DOHH2 (cell line): ENCODE measurements at regions not wholly inside any gene's neighbourhood (a gene's known extent, or its start where the extent isn't known, plus 50 kb on each side); places are given as distances from the start of the nearest gene placed in this dataset.

Experiments
- H3F3A ChIP-seq: fragments of 200-600 bp; sonication (generic), shearing (Covaris generic); 2 replicates; pipeline ENCODE4 v1.6.0; 2016; ENCODE audit warnings: antibody characterized with exemption, mild to moderate bottlenecking; ENCODE audit not compliant: control insufficient read depth, insufficient read depth
- H3K27ac ChIP-seq: fragments of 200-600 bp; sonication (generic); 2 replicates; pipeline ENCODE4 v1.5.1; 2014; ENCODE audit warnings: low read depth, mild to moderate bottlenecking, low read length, moderate library complexity
- H3K27me3 ChIP-seq: fragments of 200-600 bp; sonication (generic); 2 replicates; pipeline ENCODE4 v1.6.1; 2014; ENCODE audit warnings: mild to moderate bottlenecking, low read length, mixed read lengths; ENCODE audit not compliant: control insufficient read depth
- H3K36me3 ChIP-seq: fragments of 200-600 bp; sonication (generic); 2 replicates; pipeline ENCODE4 v1.6.1; 2014; ENCODE audit warnings: mild to moderate bottlenecking, low read length, moderate library complexity, mixed read lengths; ENCODE audit not compliant: control insufficient read depth
- H3K4me1 ChIP-seq: fragments of 200-600 bp; sonication (generic); 2 replicates; pipeline ENCODE4 v1.6.1; 2014; ENCODE audit warnings: mild to moderate bottlenecking, low read length, mixed read lengths; ENCODE audit not compliant: control insufficient read depth
- H3K4me2 ChIP-seq: fragments of 200-600 bp; sonication (generic); 2 replicates; pipeline ENCODE4 v1.6.0; 2014; ENCODE audit warnings: mild to moderate bottlenecking, low read length, moderate library complexity
- H3K4me3 ChIP-seq: fragments of 200-600 bp; sonication (generic); 2 replicates; pipeline ENCODE4 v1.5.1; 2014; ENCODE audit warnings: mild to moderate bottlenecking, low read length, mixed read lengths
- H3K79me2 ChIP-seq: fragments of 200-600 bp; sonication (generic); 2 replicates; pipeline ENCODE4 v1.6.1; 2014; ENCODE audit warnings: mild to moderate bottlenecking, low read length, mixed read lengths; ENCODE audit not compliant: control insufficient read depth
- H3K9me2 ChIP-seq: fragments of 200-600 bp; sonication (generic); replicated peaks from 2 replicates; pipeline ENCODE4 v1.6.1; 2014; ENCODE audit warnings: mild to moderate bottlenecking, low read length, mixed read lengths; ENCODE audit not compliant: control insufficient read depth
- H3K9me3 ChIP-seq: fragments of 200-600 bp; sonication (generic); 2 replicates; pipeline ENCODE4 v1.6.1; 2014; ENCODE audit warnings: antibody characterized with exemption, low read length, mixed read lengths; ENCODE audit not compliant: control insufficient read depth, insufficient read depth
- H4K20me1 ChIP-seq: fragments of 200-600 bp; sonication (generic); 2 replicates; pipeline ENCODE4 v1.6.0; 2014; ENCODE audit warnings: low read depth, mild to moderate bottlenecking, antibody characterized with exemption, low read length, moderate library complexity; ENCODE audit not compliant: control insufficient read depth, insufficient read depth
- CTCF ChIP-seq: fragments of 200-600 bp; sonication (generic); IDR thresholded peaks from one replicate; pipeline ENCODE4 v1.5.1; 2014; ENCODE audit warnings: antibody characterized with exemption, mild to moderate bottlenecking, low read depth, low read length; ENCODE audit not compliant: poor library complexity, severe bottlenecking
- EZH2phosphoT487 ChIP-seq: fragments of 200-600 bp; sonication (generic); IDR thresholded peaks from 2 replicates; pipeline ENCODE4 v1.6.1; 2017; ENCODE audit warnings: borderline replicate concordance, mild to moderate bottlenecking, antibody characterized with exemption, low read length, moderate library complexity, mixed read lengths

- H3K4me3 ChIP-seq, result no peak overlapping the region
- no peaks in the 10 kb centered on the region for H3K79me2 ChIP-seq
- no peaks in the 10 kb centered on the region for H3K9me2 ChIP-seq
- H4K20me1 ChIP-seq, result no peaks in the 10 kb centered on the region
- no peaks in the 10 kb centered on the region for H3K4me1 ChIP-seq
- TF ChIP-seq CTCF (no peak), EZH2phosphoT487 (no peak)
- no peaks in the 10 kb centered on the region for H3K9me3 ChIP-seq
- H3K36me3 ChIP-seq, result no peaks in the 10 kb centered on the region
- no peak overlapping the region for H3K27ac ChIP-seq
- no peak overlapping the region for H3K4me2 ChIP-seq
- no peaks in the 10 kb centered on the region for H3K27me3 ChIP-seq
- H3F3A ChIP-seq, result no peaks in the 10 kb centered on the region
These were observed 246.3 kb upstream of the ADGRL3 start for GRCh38 chr4:60953826-60954225.

GRCh38 chr4:60962286-60962685, 237.8 kb upstream of the ADGRL3 start:
- no peak for TF ChIP-seq CTCF
- TF ChIP-seq EZH2phosphoT487, result no peak
- no peaks in the 10 kb centered on the region for H3K27me3 ChIP-seq
- H3K4me1 ChIP-seq, result no peaks in the 10 kb centered on the region
- H3K4me2 ChIP-seq, result no peak overlapping the region
- H3K36me3 ChIP-seq, result no peaks in the 10 kb centered on the region
- no peaks in the 10 kb centered on the region for H3K9me3 ChIP-seq
- no peaks in the 10 kb centered on the region for H3K9me2 ChIP-seq
- H3K4me3 ChIP-seq, result no peak overlapping the region
- no peaks in the 10 kb centered on the region for H3F3A ChIP-seq
- no peak overlapping the region for H3K27ac ChIP-seq
- H4K20me1 ChIP-seq, result no peaks in the 10 kb centered on the region
- H3K79me2 ChIP-seq, result no peaks in the 10 kb centered on the region

GRCh38 chr4:60981534-60981933, 218.6 kb upstream of the ADGRL3 start:
- no peak for TF ChIP-seq EZH2phosphoT487
- no peak for TF ChIP-seq CTCF

GRCh38 chr4:60989141-60989540, 211.0 kb upstream of the ADGRL3 start:
- H3K9me3 ChIP-seq, result no peaks in the 10 kb centered on the region
- TF ChIP-seq EZH2phosphoT487 (no peak), CTCF (no peak)
- H3K4me1 ChIP-seq, result no peaks in the 10 kb centered on the region
- no peaks in the 10 kb centered on the region for H3K27me3 ChIP-seq
- H3K4me2 ChIP-seq, result no peak overlapping the region
- H4K20me1 ChIP-seq, result no peaks in the 10 kb centered on the region
- H3K36me3 ChIP-seq, result no peaks in the 10 kb centered on the region
- no peaks in the 10 kb centered on the region for H3K79me2 ChIP-seq
- no peaks in the 10 kb centered on the region for H3F3A ChIP-seq
- no peak overlapping the region for H3K27ac ChIP-seq
- no peak overlapping the region for H3K4me3 ChIP-seq
- no peaks in the 10 kb centered on the region for H3K9me2 ChIP-seq

More at GRCh38 chr4:60981534-60981933, 218.6 kb upstream of the ADGRL3 start:
- no peak overlapping the region for H3K27ac ChIP-seq
- no peaks in the 10 kb centered on the region for H3K27me3 ChIP-seq
- H3F3A ChIP-seq, result no peaks in the 10 kb centered on the region
- H3K9me3 ChIP-seq, result no peaks in the 10 kb centered on the region
- H3K36me3 ChIP-seq, result no peaks in the 10 kb centered on the region
- no peaks in the 10 kb centered on the region for H3K79me2 ChIP-seq
- H3K4me2 ChIP-seq, result no peak overlapping the region
- H3K4me3 ChIP-seq, result no peak overlapping the region
- H4K20me1 ChIP-seq, result no peaks in the 10 kb centered on the region
- H3K4me1 ChIP-seq, result no peaks in the 10 kb centered on the region
- no peaks in the 10 kb centered on the region for H3K9me2 ChIP-seq
